HG02938 (cell line): ENCODE measurements at regions not wholly inside any gene's neighbourhood (a gene's known extent, or its start where the extent isn't known, plus 50 kb on each side); places are given as distances from the start of the nearest gene placed in this dataset.

Experiments used
- ATAC-seq: cut with Tn5 transposase; IDR thresholded peaks from one replicate; pipeline ENCODE4 v1.9.1; 2021; ENCODE audit warnings: mild to moderate bottlenecking, moderate library complexity; ENCODE audit not compliant: unreplicated experiment

DNA sequence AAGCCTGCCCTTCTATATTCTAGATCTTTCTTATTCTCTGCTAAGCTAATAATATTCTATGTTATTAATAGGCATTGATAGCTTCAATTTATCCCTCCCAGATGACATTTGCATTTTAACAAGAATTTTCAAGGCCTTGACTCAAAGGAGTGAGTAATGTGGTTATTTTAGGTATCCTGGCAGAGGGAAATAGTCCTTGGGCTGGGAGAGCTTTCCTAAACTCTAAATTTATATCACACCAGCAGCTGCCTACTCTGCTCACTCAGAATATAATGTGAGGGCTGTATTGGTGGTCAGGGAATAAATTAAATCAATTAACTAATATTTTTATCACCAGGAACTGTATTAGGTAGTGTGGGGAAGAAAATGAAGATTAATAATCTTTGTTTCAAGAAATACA, 74.8 kb upstream of the ADAM23 start:
- no peak for ATAC-seq

DNA sequence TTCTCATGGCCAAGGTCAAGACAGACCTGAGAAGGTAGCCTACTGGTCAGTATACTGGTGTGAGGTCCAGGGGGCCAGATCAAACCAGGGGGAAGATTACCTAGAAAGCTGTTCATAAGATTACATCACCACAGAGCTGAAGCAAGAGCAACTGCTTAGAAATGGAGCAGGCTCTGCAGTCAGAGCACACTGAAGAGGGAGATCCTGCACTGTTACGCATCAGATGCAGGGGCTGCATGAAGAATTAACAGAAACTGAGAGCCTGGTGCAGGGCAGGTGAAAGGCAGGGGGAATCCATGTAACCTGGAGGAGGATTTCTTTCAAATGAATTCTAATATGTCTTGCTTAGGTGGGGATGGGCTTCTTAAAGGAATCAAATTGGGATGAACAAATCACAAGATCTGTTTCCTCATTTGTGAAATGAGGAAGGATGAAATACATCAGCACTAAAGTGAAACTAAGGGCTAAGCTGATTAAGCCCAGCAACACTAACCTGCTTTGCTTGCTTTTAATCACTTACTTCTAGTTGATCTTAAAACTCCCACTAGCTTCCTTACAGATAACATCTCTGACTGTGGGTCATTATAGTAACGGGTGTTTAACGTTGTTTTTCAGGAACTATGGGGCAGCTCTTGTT, 74.3 kb upstream of the ADAM23 start:
- ATAC-seq, result no peak

DNA sequence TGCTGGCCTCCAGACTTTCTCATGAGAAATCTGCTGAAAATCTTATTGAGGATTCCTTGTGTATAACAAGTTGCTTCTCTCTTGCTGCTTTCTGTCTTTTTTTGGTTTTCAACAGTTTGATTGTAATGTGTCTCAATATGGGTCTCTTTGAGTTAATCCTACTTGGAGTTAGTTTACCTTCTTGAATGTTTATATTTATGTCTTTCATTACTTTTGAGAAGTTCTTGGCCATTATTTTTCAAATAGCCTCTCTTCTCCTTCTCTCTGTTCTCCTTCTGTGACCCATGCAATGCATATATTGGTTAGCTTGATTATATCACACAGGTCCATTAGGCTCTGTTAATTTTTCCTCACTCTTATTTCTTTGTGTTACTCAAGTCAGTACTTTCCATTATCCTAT, 67.4 kb upstream of the ADAM23 start:
- ATAC-seq, result no peak

DNA sequence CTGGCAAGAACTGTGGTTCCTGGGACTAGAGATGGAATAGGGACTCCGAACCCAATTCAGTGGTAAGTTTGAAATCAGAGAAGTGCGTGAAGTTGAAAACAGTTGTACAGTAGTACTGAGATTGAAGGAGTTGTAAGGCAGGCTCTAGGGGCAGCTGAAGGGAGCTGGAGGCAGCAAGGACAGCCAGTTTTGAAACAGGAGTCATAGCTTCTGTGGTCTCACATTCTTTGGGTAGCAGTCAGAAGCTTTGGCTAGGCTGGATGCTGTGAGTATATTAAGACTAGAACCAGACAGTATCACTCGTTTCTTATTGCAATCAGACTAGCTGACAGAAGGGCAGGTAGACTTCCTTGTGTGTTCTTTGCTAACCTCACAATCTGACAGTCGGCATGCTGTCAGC, 64.5 kb upstream of the ADAM23 start:
- ATAC-seq, result no peak

DNA sequence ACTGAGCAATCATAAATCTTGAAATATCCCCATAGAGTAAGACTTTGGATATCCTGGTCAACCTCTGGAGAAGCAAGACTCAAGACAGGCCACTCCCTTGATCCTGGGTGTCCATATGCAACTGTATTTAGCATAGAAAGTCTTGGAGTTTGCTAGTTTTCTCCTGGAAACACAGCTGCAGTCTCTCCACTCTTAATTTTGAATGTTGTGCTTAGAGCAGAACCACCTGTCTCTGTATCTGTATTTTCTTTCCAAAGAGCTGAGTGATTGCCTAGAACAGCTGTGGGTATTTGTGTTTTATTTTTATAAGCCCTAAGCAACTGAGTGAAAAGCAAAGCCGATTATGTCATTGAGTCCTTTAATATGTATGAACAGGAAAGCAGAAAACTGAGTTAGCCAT, 64.1 kb upstream of the ADAM23 start:
- ATAC-seq, result no peak

DNA sequence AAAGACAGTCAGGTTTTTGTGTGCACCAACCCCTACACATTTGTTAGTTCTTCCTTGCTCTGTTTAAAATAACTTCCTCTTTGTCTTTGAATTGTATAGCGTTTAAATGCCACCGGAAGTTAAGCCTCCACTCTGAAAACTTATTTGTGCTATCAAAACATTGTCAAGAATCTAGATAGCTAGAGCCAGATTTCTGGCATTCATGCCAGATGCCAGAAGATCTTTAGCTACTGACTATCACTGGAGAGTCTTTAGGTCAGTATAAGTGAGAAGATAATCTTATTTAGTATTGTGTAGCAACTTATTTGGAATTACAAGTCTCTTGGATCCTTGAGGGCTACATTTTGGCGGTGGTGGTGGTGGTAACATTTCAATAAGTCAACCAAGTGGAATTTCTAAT, 63.4 kb upstream of the ADAM23 start:
- ATAC-seq, result no peak

- ATAC-seq, result no peak
These were observed 61.5 kb upstream of the ADAM23 start for GRCh38 chr2:206381881-206382280.

DNA sequence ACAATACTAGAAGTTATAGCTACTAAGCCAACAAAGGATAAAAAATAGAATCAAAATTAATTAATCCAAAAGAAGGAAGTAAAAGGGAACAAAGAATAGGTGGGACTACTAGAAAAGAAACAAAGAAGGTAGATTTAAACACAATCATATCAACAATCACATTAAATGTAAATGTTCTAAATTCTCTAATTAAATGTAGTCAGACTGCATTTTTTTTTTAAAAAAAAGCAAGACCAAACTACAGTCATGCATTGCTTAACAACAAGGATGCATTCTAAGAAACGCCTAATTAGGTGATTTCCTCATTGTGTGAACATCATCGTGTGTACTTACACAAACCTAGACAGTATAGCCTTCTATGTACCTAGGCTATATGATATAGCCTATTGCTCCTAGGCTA, 59.7 kb upstream of the ADAM23 start:
- no peak for ATAC-seq

DNA sequence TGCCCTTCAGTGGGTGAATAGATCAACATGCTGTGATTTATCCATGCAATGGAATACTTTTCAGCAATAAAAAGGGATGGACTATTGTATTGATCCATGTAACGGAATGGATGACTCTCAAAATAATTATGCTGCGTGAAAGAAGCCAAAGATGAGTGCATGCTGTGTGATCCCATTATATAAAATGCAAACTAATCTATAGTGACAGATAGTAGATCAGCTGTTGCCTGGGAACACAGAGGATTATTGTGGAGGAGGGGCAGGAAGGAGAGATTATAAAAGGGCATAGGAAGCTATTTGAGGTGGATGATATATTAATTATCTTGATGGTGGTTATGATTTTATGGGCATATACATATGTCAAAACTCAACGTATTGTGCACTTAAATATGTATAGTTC, 55.5 kb upstream of the ADAM23 start:
- ATAC-seq, result no peak

- ATAC-seq, result no peak
These were observed 54.6 kb upstream of the ADAM23 start for GRCh38 chr2:206388698-206389097.

DNA sequence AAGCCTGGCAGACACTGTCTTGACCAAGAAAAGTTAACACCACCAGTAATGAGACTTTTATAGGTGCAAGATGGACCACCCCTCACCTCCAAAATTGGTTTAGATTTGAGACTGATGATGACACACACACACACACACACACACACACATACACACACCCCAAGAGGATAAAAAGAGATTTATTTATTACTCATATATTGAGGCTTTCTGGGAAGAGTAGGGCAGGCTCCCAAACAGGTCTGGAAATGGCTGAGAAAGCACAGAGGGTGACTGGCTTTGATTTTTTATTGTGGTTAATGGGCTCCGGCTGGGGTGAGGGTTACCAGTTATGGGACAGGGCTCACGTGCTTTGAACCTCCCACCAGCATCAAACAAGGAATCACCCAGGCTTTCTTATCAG, 54.2 kb upstream of the ADAM23 start:
- ATAC-seq, result no peak

DNA sequence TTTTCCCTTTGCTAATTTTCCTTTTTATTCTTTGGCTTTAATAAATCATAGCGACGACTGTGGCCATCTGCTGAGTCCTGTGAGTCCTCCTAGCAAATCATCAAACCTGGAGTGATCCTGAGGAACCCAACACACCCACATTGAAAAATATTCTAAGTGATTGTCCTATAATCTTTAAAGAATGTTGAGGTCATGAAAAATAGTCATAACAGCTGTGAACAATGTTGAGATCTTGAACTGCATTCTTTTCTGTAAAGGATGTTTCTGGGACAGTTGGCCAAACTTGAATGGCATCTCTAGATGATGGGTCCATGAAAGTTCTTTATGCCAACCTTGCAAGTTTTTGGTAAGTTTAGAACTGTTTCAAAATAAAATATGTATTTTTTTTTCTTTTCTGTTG, 53.2 kb upstream of the ADAM23 start:
- ATAC-seq, result no peak

- ATAC-seq, result peak; percentile 99
These were observed 51.2 kb upstream of the ADAM23 start for GRCh38 chr2:206392118-206392517.
